Keratinocyte (primary cell): ENCODE measurements at regions not wholly inside any gene's neighbourhood (a gene's known extent, or its start where the extent isn't known, plus 50 kb on each side); places are given as distances from the start of the nearest gene placed in this dataset.

ENCODE experiments used
- DNase-seq: peaks from one replicate; pipeline ENCODE4 v3.0.0-alpha.2; 2011; ENCODE audit warnings: low read depth, missing footprints, low spot score
- FAIRE-seq: peaks from 2 replicates; lab custom pipeline; 2011; peaks lifted over from hg19 to GRCh38; lab: Jason Lieb, UNC
- H2AFZ ChIP-seq: 2 replicates; pipeline ENCODE4 v1.6.0; 2012; ENCODE audit warnings: low read length, control low read depth, inconsistent platforms; ENCODE audit not compliant: control insufficient read depth
- H3K27ac ChIP-seq: 2 replicates; pipeline ENCODE4 v1.5.1; 2011; ENCODE audit warnings: low read length; ENCODE audit not compliant: control insufficient read depth, insufficient read depth
- H3K27me3 ChIP-seq: 3 replicates; pipeline ENCODE4 v1.6.0; 2011; ENCODE audit warnings: low read length; ENCODE audit not compliant: control insufficient read depth, insufficient read depth; ENCODE audit errors: extremely low read depth
- H3K36me3 ChIP-seq, 2 experiments: 2 replicates in 1 of 2; 3 replicates in 1 of 2; pipeline ENCODE4 v1.5.1; 2011; ENCODE audit warnings: low read length in 2 of 2, mild to moderate bottlenecking in 1 of 2; ENCODE audit not compliant: control insufficient read depth in 2 of 2, insufficient read depth in 2 of 2; ENCODE audit errors: extremely low read depth in 1 of 2
- H3K4me1 ChIP-seq: 3 replicates; pipeline ENCODE4 v1.5.1; 2011; ENCODE audit warnings: low read length; ENCODE audit not compliant: control insufficient read depth, insufficient read depth; ENCODE audit errors: extremely low read depth
- H3K4me2 ChIP-seq: 3 replicates; pipeline ENCODE4 v1.6.0; 2011; ENCODE audit warnings: low read depth, low read length; ENCODE audit not compliant: control insufficient read depth, insufficient read depth; ENCODE audit errors: extremely low read depth
- H3K4me3 ChIP-seq, 3 experiments: fragments of 200-600 bp in 1 of 3; sonication (generic) in 1 of 3; 2 replicates in 2 of 3; 3 replicates in 1 of 3; pipeline ENCODE4 v1.5.1; 2011 to 2016; ENCODE audit warnings: low read length in 3 of 3, mild to moderate bottlenecking in 3 of 3, control low read depth in 2 of 3, inconsistent platforms in 1 of 3, low read depth in 1 of 3, mixed read lengths in 1 of 3, mixed run types in 1 of 3, moderate library complexity in 1 of 3; ENCODE audit not compliant: control insufficient read depth in 2 of 3, insufficient read depth in 2 of 3; ENCODE audit errors: extremely low read depth in 1 of 3
- H3K79me2 ChIP-seq: 2 replicates; pipeline ENCODE4 v1.6.0; 2012; ENCODE audit warnings: low read length; ENCODE audit not compliant: control insufficient read depth, insufficient read depth
- H3K9ac ChIP-seq: 3 replicates; pipeline ENCODE4 v1.6.0; 2011; ENCODE audit warnings: low read length; ENCODE audit not compliant: control insufficient read depth, insufficient read depth; ENCODE audit errors: extremely low read depth
- H3K9me1 ChIP-seq: 3 replicates; pipeline ENCODE4 v1.6.0; 2011; ENCODE audit warnings: low read length; ENCODE audit not compliant: control insufficient read depth, insufficient read depth; ENCODE audit errors: extremely low read depth
- H3K9me3 ChIP-seq: 2 replicates; pipeline ENCODE4 v1.5.1; 2012; ENCODE audit warnings: low read depth, low read length; ENCODE audit not compliant: control insufficient read depth
- H4K20me1 ChIP-seq: 3 replicates; pipeline ENCODE4 v1.6.0; 2011; ENCODE audit warnings: low read length; ENCODE audit not compliant: control insufficient read depth, insufficient read depth; ENCODE audit errors: extremely low read depth
- CTCF ChIP-seq, 3 experiments: IDR thresholded peaks in 1 of 3; conservative IDR thresholded peaks in 1 of 3; optimal IDR thresholded peaks in 1 of 3; 2 replicates in 2 of 3; 3 replicates in 1 of 3; pipeline versions ENCODE3 to v1.5.1; 2011; ENCODE audit warnings: low read length in 3 of 3, mild to moderate bottlenecking in 3 of 3, moderate library complexity in 2 of 3, control low read depth in 1 of 3, inconsistent platforms in 1 of 3; ENCODE audit not compliant: insufficient read depth in 2 of 3; ENCODE audit errors: extremely low read depth in 1 of 3
- EZH2 ChIP-seq: IDR thresholded peaks from one replicate; pipeline ENCODE4 v1.6.1; 2012; ENCODE audit warnings: inconsistent platforms, mild to moderate bottlenecking, low read length, moderate library complexity
- dilution Hi-C: fragments of 300-500 bp; cut with MboI; formaldehyde crosslinking; loops from one replicate; pipeline ENCODE4 v1.7.0; 2020; ENCODE audit warnings: low sequenced_read_pairs; ENCODE audit not compliant: extremely low pct_ligation_motif_present

- no peaks in the 10 kb centered on the region for H3K79me2 ChIP-seq
- dilution Hi-C loops = no loop called here
- no peaks in the 10 kb centered on the region for H3K36me3 ChIP-seq
- H2AFZ ChIP-seq = no peak overlapping the region
- H3K9me1 ChIP-seq = no peaks in the 10 kb centered on the region
- H3K4me3 ChIP-seq = no peak overlapping the region
- no peak overlapping the region for H3K27ac ChIP-seq
- H3K9me3 ChIP-seq = peaks cover 2% of the 10 kb centered on the region
- no peaks in the 10 kb centered on the region for H3K27me3 ChIP-seq
- no peak overlapping the region for H3K9ac ChIP-seq
- H3K4me1 ChIP-seq = no peaks in the 10 kb centered on the region
- DNase-seq = no peak
- H3K4me2 ChIP-seq = no peak overlapping the region
- no peaks in the 10 kb centered on the region for H4K20me1 ChIP-seq
- no peak for FAIRE-seq
- TF ChIP-seq CTCF (optimal IDR thresholded peaks at IDR 0.05 in 1 of 3, IDR thresholded peaks at IDR 0.05 in 1 of 3, conservative IDR thresholded peaks at IDR 0.05 in 1 of 3; ENCODE audit: extremely low read depth in 1 of 3, insufficient read depth in 2 of 3, low read length in 3 of 3) (no peak), EZH2 (no peak)
Observed at GRCh38 chr16:75899163-75899562, 172.9 kb upstream of the CPHXL start.

GRCh38 chr16:75908331-75909117, 182.2 kb upstream of the CPHXL start:
- no peak overlapping the region for H3K9ac ChIP-seq
- no peaks in the 10 kb centered on the region for H3K27me3 ChIP-seq
- FAIRE-seq (no peak), DNase-seq (no peak)
- no peaks in the 10 kb centered on the region for H4K20me1 ChIP-seq
- H3K4me1 ChIP-seq = no peaks in the 10 kb centered on the region
- dilution Hi-C loops = no loop called here
- H3K9me1 ChIP-seq = no peaks in the 10 kb centered on the region
- no peaks in the 10 kb centered on the region for H3K36me3 ChIP-seq
- no peaks in the 10 kb centered on the region for H3K9me3 ChIP-seq
- H3K27ac ChIP-seq = no peak overlapping the region
- H2AFZ ChIP-seq = no peak overlapping the region
- TF ChIP-seq CTCF (optimal IDR thresholded peaks at IDR 0.05 in 1 of 3, IDR thresholded peaks at IDR 0.05 in 1 of 3, conservative IDR thresholded peaks at IDR 0.05 in 1 of 3; ENCODE audit: extremely low read depth in 1 of 3, insufficient read depth in 2 of 3, low read length in 3 of 3) (no peak), EZH2 (no peak)
- no peaks in the 10 kb centered on the region for H3K79me2 ChIP-seq
- H3K4me3 ChIP-seq = no peak overlapping the region
- no peak overlapping the region for H3K4me2 ChIP-seq
